WTC11 (cell line): ENCODE measurements at regions not wholly inside any gene's neighbourhood (a gene's known extent, or its start where the extent isn't known, plus 50 kb on each side); places are given as distances from the start of the nearest gene placed in this dataset.

Experiments
- ATAC-seq: fragments of 200-7000 bp; cut with Tn5 transposase; 2 replicates; pipeline ENCODE4 v1.10.0; 2021; ENCODE audit warnings: mild to moderate bottlenecking, moderate library complexity
- CTCF ChIA-PET: fragments of 300-600 bp; sonication (Branson Sonifier 250); formaldehyde crosslinking; loops from one replicate; lab custom pipeline; 2021; ENCODE audit warnings: antibody characterized with exemption; lab: Charles Lee
- POLR2A ChIA-PET: fragments of 350-600 bp; sonication (Branson Sonifier 250); formaldehyde crosslinking; loops from one replicate; lab custom pipeline; 2021; ENCODE audit warnings: antibody characterized with exemption; lab: Charles Lee
- DNase-seq: peaks from one replicate; pipeline ENCODE4 v3.0.0; 2021; ENCODE audit warnings: low spot score
- H3K27ac Mint-ChIP-seq: 2 replicates; pipeline ENCODE4 v1.8.0; 2021; ENCODE audit warnings: mixed read lengths
- H3K27me3 Mint-ChIP-seq: 2 replicates; pipeline ENCODE4 v1.8.0; 2021; ENCODE audit warnings: low read depth, mild to moderate bottlenecking, moderate library complexity, mixed read lengths
- H3K36me3 Mint-ChIP-seq: 2 replicates; pipeline ENCODE4 v1.8.0; 2021; ENCODE audit warnings: mixed read lengths
- H3K4me1 Mint-ChIP-seq: 2 replicates; pipeline ENCODE4 v1.8.0; 2022; ENCODE audit warnings: mixed read lengths
- H3K4me3 Mint-ChIP-seq: 2 replicates; pipeline ENCODE4 v1.8.0; 2021; ENCODE audit warnings: mild to moderate bottlenecking, moderate library complexity, mixed read lengths
- H3K9me3 Mint-ChIP-seq: 2 replicates; pipeline ENCODE4 v1.8.0; 2021; ENCODE audit warnings: mixed read lengths
- FOXJ3 ChIP-seq: sonication (generic); formaldehyde crosslinking; IDR thresholded peaks from 2 replicates; pipeline ENCODE4 v1.9.0; 2021; ENCODE audit warnings: missing genetic modification reagents, mild to moderate bottlenecking, borderline replicate concordance
- FOXP1 ChIP-seq: sonication (generic); formaldehyde crosslinking; IDR thresholded peaks from 2 replicates; pipeline ENCODE4 v1.8.0; 2022; ENCODE audit warnings: missing genetic modification reagents, mild to moderate bottlenecking, moderate library complexity, borderline replicate concordance
- OVOL2 ChIP-seq: fragments of 250-450 bp; sonication (Bioruptor Pico); IDR thresholded peaks from 2 replicates; pipeline ENCODE4 v1.9.0; 2021; ENCODE audit warnings: mild to moderate bottlenecking, borderline replicate concordance
- PRRX2 ChIP-seq: fragments of 250-450 bp; sonication (Bioruptor Pico); IDR thresholded peaks from 2 replicates; pipeline ENCODE4 v1.8.0; 2021; ENCODE audit warnings: mild to moderate bottlenecking
- SMAD4 ChIP-seq: sonication (generic); formaldehyde crosslinking; IDR thresholded peaks from 2 replicates; pipeline ENCODE4 v1.8.0; 2022; ENCODE audit warnings: mild to moderate bottlenecking, missing genetic modification reagents
- SOX15 ChIP-seq: fragments of 250-450 bp; sonication (Bioruptor Pico); IDR thresholded peaks from 2 replicates; pipeline ENCODE4 v1.9.0; 2021; ENCODE audit warnings: mild to moderate bottlenecking
- TCF7 ChIP-seq: sonication (generic); formaldehyde crosslinking; IDR thresholded peaks from 2 replicates; pipeline ENCODE4 v1.8.0; 2022; ENCODE audit warnings: mild to moderate bottlenecking, low read depth, missing genetic modification reagents, moderate library complexity
- ZNF263 ChIP-seq: sonication (generic); formaldehyde crosslinking; IDR thresholded peaks from 2 replicates; pipeline ENCODE4 v1.8.1; 2022; ENCODE audit warnings: low read depth, mild to moderate bottlenecking, moderate library complexity, missing genetic modification reagents
- ZNF396 ChIP-seq: fragments of 250-450 bp; sonication (Bioruptor Pico); IDR thresholded peaks from 2 replicates; pipeline ENCODE4 v1.8.0; 2021; ENCODE audit warnings: mild to moderate bottlenecking, moderate library complexity, borderline replicate concordance
- ZNF416 ChIP-seq: fragments of 250-450 bp; sonication (Bioruptor Pico); IDR thresholded peaks from 2 replicates; pipeline ENCODE4 v1.9.0; 2021; ENCODE audit warnings: mild to moderate bottlenecking, inconsistent platforms
- ZNF423 ChIP-seq: fragments of 250-450 bp; sonication (Bioruptor Pico); IDR thresholded peaks from 2 replicates; pipeline ENCODE4 v2.1.2; 2022; ENCODE audit warnings: mild to moderate bottlenecking, moderate library complexity
- ZNF671 ChIP-seq: fragments of 250-450 bp; sonication (Bioruptor Pico); IDR thresholded peaks from 2 replicates; pipeline ENCODE4 v1.8.0; 2021; ENCODE audit warnings: mild to moderate bottlenecking
- TF ChIP-seq, protein P1 (sequence below): sonication (generic); formaldehyde crosslinking; IDR thresholded peaks from 2 replicates; pipeline ENCODE4 v1.8.1; 2022; ENCODE audit warnings: mild to moderate bottlenecking, missing genetic modification reagents, moderate library complexity, borderline replicate concordance
- TF ChIP-seq, protein P2 (sequence below): fragments of 250-450 bp; sonication (Bioruptor Pico); IDR thresholded peaks from 2 replicates; pipeline ENCODE4 v1.8.0; 2021; ENCODE audit warnings: mild to moderate bottlenecking
- TF ChIP-seq, protein P3 (sequence below): fragments of 250-450 bp; sonication (Bioruptor Pico); IDR thresholded peaks from 2 replicates; pipeline ENCODE4 v1.9.0; 2021; ENCODE audit warnings: mild to moderate bottlenecking
- TF ChIP-seq, protein P4 (sequence below): sonication (generic); formaldehyde crosslinking; IDR thresholded peaks from 2 replicates; pipeline ENCODE4 v1.8.0; 2022; ENCODE audit warnings: mild to moderate bottlenecking, missing genetic modification reagents
- TF ChIP-seq, protein P5 (sequence below): sonication (generic); formaldehyde crosslinking; IDR thresholded peaks from 2 replicates; pipeline ENCODE4 v1.8.1; 2022; ENCODE audit warnings: mild to moderate bottlenecking, moderate library complexity, missing genetic modification reagents
- TF ChIP-seq, protein P6 (sequence below): sonication (generic); formaldehyde crosslinking; IDR thresholded peaks from 2 replicates; pipeline ENCODE4 v1.8.0; 2023; ENCODE audit warnings: mild to moderate bottlenecking, missing genetic modification reagents
- TF ChIP-seq, protein P7 (sequence below): sonication (generic); formaldehyde crosslinking; IDR thresholded peaks from 2 replicates; pipeline ENCODE4 v1.8.1; 2023; ENCODE audit warnings: mild to moderate bottlenecking, moderate library complexity, missing genetic modification reagents
- TF ChIP-seq, protein P8 (sequence below): sonication (generic); formaldehyde crosslinking; IDR thresholded peaks from 2 replicates; pipeline ENCODE4 v1.8.0; 2023; ENCODE audit warnings: missing genetic modification reagents, mild to moderate bottlenecking, borderline replicate concordance

DNA sequence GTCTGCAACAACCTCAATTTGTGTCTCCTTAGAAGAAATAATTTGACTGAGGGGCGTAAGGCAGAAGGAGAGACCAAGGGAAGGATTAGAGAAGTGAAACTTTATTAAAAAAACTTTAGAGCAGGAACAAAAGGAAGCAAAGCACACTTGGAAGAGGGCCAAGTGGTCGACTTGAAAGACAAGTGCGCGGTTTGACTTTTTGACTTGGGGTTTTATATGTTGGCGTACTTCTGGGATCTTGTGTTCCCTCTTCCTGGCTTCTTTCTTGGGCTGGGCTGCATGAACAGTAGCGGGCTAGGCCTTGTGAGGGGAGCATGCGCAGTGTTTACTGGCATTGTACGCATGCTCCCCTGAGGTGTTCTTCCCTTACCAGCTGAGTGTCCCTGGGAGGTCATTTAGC lies 369.3 kb upstream of the DCN start:
- POLR2A ChIA-PET = no interaction called here
- no peaks in the 10 kb centered on the region for H3K4me1 Mint-ChIP-seq
- CTCF ChIA-PET = no interaction called here
- no peak overlapping the region for H3K27ac Mint-ChIP-seq
- 0 out of 2 replicates have a peak, but pooled peaks cover 7% of the 10 kb centered on the region for H3K9me3 Mint-ChIP-seq
- H3K27me3 Mint-ChIP-seq = no peaks in the 10 kb centered on the region
- TF ChIP-seq, protein P1, sequence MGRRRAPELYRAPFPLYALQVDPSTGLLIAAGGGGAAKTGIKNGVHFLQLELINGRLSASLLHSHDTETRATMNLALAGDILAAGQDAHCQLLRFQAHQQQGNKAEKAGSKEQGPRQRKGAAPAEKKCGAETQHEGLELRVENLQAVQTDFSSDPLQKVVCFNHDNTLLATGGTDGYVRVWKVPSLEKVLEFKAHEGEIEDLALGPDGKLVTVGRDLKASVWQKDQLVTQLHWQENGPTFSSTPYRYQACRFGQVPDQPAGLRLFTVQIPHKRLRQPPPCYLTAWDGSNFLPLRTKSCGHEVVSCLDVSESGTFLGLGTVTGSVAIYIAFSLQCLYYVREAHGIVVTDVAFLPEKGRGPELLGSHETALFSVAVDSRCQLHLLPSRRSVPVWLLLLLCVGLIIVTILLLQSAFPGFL (CRISPR knock-in tag) = no peak
- TF ChIP-seq, protein P2, sequence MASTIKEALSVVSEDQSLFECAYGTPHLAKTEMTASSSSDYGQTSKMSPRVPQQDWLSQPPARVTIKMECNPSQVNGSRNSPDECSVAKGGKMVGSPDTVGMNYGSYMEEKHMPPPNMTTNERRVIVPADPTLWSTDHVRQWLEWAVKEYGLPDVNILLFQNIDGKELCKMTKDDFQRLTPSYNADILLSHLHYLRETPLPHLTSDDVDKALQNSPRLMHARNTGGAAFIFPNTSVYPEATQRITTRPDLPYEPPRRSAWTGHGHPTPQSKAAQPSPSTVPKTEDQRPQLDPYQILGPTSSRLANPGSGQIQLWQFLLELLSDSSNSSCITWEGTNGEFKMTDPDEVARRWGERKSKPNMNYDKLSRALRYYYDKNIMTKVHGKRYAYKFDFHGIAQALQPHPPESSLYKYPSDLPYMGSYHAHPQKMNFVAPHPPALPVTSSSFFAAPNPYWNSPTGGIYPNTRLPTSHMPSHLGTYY (CRISPR knock-in tag) = no peak
- TF ChIP-seq, protein P3, sequence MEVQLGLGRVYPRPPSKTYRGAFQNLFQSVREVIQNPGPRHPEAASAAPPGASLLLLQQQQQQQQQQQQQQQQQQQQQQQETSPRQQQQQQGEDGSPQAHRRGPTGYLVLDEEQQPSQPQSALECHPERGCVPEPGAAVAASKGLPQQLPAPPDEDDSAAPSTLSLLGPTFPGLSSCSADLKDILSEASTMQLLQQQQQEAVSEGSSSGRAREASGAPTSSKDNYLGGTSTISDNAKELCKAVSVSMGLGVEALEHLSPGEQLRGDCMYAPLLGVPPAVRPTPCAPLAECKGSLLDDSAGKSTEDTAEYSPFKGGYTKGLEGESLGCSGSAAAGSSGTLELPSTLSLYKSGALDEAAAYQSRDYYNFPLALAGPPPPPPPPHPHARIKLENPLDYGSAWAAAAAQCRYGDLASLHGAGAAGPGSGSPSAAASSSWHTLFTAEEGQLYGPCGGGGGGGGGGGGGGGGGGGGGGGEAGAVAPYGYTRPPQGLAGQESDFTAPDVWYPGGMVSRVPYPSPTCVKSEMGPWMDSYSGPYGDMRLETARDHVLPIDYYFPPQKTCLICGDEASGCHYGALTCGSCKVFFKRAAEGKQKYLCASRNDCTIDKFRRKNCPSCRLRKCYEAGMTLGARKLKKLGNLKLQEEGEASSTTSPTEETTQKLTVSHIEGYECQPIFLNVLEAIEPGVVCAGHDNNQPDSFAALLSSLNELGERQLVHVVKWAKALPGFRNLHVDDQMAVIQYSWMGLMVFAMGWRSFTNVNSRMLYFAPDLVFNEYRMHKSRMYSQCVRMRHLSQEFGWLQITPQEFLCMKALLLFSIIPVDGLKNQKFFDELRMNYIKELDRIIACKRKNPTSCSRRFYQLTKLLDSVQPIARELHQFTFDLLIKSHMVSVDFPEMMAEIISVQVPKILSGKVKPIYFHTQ = no peak
- TF ChIP-seq FOXP1 (CRISPR knock-in tag) (no peak), ZNF423 (CRISPR knock-in tag) (no peak), ZNF416 (CRISPR knock-in tag) (no peak), ZNF671 (CRISPR knock-in tag) (no peak), ZNF263 (CRISPR knock-in tag) (no peak), TCF7 (no peak), FOXJ3 (CRISPR knock-in tag) (no peak), PRRX2 (CRISPR knock-in tag) (no peak), SOX15 (no peak), ZNF396 (CRISPR knock-in tag) (no peak), OVOL2 (no peak), SMAD4 (CRISPR knock-in tag) (no peak)
- TF ChIP-seq, protein P4, sequence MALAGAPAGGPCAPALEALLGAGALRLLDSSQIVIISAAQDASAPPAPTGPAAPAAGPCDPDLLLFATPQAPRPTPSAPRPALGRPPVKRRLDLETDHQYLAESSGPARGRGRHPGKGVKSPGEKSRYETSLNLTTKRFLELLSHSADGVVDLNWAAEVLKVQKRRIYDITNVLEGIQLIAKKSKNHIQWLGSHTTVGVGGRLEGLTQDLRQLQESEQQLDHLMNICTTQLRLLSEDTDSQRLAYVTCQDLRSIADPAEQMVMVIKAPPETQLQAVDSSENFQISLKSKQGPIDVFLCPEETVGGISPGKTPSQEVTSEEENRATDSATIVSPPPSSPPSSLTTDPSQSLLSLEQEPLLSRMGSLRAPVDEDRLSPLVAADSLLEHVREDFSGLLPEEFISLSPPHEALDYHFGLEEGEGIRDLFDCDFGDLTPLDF (CRISPR knock-in tag) = no peak
- TF ChIP-seq, protein P5, sequence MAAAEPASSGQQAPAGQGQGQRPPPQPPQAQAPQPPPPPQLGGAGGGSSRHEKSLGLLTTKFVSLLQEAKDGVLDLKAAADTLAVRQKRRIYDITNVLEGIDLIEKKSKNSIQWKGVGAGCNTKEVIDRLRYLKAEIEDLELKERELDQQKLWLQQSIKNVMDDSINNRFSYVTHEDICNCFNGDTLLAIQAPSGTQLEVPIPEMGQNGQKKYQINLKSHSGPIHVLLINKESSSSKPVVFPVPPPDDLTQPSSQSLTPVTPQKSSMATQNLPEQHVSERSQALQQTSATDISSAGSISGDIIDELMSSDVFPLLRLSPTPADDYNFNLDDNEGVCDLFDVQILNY (CRISPR knock-in tag) = no peak
- TF ChIP-seq, protein P6, sequence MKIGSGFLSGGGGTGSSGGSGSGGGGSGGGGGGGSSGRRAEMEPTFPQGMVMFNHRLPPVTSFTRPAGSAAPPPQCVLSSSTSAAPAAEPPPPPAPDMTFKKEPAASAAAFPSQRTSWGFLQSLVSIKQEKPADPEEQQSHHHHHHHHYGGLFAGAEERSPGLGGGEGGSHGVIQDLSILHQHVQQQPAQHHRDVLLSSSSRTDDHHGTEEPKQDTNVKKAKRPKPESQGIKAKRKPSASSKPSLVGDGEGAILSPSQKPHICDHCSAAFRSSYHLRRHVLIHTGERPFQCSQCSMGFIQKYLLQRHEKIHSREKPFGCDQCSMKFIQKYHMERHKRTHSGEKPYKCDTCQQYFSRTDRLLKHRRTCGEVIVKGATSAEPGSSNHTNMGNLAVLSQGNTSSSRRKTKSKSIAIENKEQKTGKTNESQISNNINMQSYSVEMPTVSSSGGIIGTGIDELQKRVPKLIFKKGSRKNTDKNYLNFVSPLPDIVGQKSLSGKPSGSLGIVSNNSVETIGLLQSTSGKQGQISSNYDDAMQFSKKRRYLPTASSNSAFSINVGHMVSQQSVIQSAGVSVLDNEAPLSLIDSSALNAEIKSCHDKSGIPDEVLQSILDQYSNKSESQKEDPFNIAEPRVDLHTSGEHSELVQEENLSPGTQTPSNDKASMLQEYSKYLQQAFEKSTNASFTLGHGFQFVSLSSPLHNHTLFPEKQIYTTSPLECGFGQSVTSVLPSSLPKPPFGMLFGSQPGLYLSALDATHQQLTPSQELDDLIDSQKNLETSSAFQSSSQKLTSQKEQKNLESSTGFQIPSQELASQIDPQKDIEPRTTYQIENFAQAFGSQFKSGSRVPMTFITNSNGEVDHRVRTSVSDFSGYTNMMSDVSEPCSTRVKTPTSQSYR (CRISPR knock-in tag) = no peak
- TF ChIP-seq, protein P7, sequence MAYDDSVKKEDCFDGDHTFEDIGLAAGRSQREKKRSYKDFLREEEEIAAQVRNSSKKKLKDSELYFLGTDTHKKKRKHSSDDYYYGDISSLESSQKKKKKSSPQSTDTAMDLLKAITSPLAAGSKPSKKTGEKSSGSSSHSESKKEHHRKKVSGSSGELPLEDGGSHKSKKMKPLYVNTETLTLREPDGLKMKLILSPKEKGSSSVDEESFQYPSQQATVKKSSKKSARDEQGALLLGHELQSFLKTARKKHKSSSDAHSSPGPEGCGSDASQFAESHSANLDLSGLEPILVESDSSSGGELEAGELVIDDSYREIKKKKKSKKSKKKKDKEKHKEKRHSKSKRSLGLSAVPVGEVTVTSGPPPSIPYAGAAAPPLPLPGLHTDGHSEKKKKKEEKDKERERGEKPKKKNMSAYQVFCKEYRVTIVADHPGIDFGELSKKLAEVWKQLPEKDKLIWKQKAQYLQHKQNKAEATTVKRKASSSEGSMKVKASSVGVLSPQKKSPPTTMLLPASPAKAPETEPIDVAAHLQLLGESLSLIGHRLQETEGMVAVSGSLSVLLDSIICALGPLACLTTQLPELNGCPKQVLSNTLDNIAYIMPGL (CRISPR knock-in tag) = no peak
- TF ChIP-seq, protein P8, sequence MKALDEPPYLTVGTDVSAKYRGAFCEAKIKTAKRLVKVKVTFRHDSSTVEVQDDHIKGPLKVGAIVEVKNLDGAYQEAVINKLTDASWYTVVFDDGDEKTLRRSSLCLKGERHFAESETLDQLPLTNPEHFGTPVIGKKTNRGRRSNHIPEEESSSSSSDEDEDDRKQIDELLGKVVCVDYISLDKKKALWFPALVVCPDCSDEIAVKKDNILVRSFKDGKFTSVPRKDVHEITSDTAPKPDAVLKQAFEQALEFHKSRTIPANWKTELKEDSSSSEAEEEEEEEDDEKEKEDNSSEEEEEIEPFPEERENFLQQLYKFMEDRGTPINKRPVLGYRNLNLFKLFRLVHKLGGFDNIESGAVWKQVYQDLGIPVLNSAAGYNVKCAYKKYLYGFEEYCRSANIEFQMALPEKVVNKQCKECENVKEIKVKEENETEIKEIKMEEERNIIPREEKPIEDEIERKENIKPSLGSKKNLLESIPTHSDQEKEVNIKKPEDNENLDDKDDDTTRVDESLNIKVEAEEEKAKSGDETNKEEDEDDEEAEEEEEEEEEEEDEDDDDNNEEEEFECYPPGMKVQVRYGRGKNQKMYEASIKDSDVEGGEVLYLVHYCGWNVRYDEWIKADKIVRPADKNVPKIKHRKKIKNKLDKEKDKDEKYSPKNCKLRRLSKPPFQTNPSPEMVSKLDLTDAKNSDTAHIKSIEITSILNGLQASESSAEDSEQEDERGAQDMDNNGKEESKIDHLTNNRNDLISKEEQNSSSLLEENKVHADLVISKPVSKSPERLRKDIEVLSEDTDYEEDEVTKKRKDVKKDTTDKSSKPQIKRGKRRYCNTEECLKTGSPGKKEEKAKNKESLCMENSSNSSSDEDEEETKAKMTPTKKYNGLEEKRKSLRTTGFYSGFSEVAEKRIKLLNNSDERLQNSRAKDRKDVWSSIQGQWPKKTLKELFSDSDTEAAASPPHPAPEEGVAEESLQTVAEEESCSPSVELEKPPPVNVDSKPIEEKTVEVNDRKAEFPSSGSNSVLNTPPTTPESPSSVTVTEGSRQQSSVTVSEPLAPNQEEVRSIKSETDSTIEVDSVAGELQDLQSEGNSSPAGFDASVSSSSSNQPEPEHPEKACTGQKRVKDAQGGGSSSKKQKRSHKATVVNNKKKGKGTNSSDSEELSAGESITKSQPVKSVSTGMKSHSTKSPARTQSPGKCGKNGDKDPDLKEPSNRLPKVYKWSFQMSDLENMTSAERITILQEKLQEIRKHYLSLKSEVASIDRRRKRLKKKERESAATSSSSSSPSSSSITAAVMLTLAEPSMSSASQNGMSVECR = no peak
- no peak overlapping the region for H3K4me3 Mint-ChIP-seq
- ATAC-seq (no peak), DNase-seq (no peak)
- no peaks in the 10 kb centered on the region for H3K36me3 Mint-ChIP-seq
